Karpas-422 (cell line): ENCODE measurements at regions not wholly inside any gene's neighbourhood (a gene's known extent, or its start where the extent isn't known, plus 50 kb on each side); places are given as distances from the start of the nearest gene placed in this dataset.
A peak's percentile ranks its signal among the peaks of the same experiment; 100 is the strongest.

Experiments
- DNase-seq: peaks from one replicate; pipeline ENCODE4 v3.0.0-alpha.2; 2015
- H2AFZ ChIP-seq: fragments of 200-600 bp; sonication (generic); 2 replicates; pipeline ENCODE4 v1.6.1; 2014; ENCODE audit warnings: antibody characterized with exemption, low read length, mixed read lengths
- H3K27ac ChIP-seq: fragments of 200-600 bp; sonication (generic); 2 replicates; pipeline ENCODE4 v1.5.1; 2014; ENCODE audit warnings: mild to moderate bottlenecking, low read length, moderate library complexity
- H3K27me3 ChIP-seq: fragments of 200-600 bp; sonication (generic); 2 replicates; pipeline ENCODE4 v1.6.1; 2014; ENCODE audit warnings: low read length, mixed read lengths
- H3K36me3 ChIP-seq: fragments of 200-600 bp; sonication (generic); 2 replicates; pipeline ENCODE4 v1.6.1; 2014; ENCODE audit warnings: low read length, mixed read lengths; ENCODE audit not compliant: insufficient read depth
- H3K4me1 ChIP-seq: fragments of 200-600 bp; sonication (generic); 2 replicates; pipeline ENCODE4 v1.6.1; 2014; ENCODE audit warnings: mild to moderate bottlenecking, low read length, mixed read lengths
- H3K4me2 ChIP-seq: fragments of 200-600 bp; sonication (generic); 2 replicates; pipeline ENCODE4 v1.6.1; 2014; ENCODE audit warnings: low read length, low read depth, mild to moderate bottlenecking; ENCODE audit not compliant: poor library complexity, severe bottlenecking
- H3K4me3 ChIP-seq: fragments of 200-600 bp; sonication (generic); 2 replicates; pipeline ENCODE4 v1.5.1; 2014; ENCODE audit warnings: mild to moderate bottlenecking, antibody characterized with exemption, low read length, mixed read lengths
- H3K79me2 ChIP-seq: fragments of 200-600 bp; sonication (generic); 2 replicates; pipeline ENCODE4 v1.6.1; 2014; ENCODE audit warnings: mild to moderate bottlenecking, low read length, mixed read lengths
- H3K9ac ChIP-seq: fragments of 200-600 bp; sonication (generic); 2 replicates; pipeline ENCODE4 v1.6.0; 2014; ENCODE audit warnings: low read length
- H3K9me2 ChIP-seq: fragments of 200-600 bp; sonication (generic), shearing (Covaris generic); replicated peaks from 2 replicates; pipeline ENCODE4 v1.6.0; 2014; ENCODE audit warnings: mild to moderate bottlenecking, low read length, moderate library complexity; ENCODE audit not compliant: insufficient read depth
- H3K9me3 ChIP-seq: fragments of 300-700, 200-600 bp; sonication (generic); 2 replicates; pipeline ENCODE4 v1.6.1; 2014; ENCODE audit warnings: low read length, mixed read lengths
- H4K20me1 ChIP-seq: fragments of 200-600 bp; sonication (generic); 2 replicates; pipeline ENCODE4 v1.6.1; 2014; ENCODE audit warnings: mild to moderate bottlenecking, antibody characterized with exemption, low read length, low read depth; ENCODE audit not compliant: insufficient read depth

DNA sequence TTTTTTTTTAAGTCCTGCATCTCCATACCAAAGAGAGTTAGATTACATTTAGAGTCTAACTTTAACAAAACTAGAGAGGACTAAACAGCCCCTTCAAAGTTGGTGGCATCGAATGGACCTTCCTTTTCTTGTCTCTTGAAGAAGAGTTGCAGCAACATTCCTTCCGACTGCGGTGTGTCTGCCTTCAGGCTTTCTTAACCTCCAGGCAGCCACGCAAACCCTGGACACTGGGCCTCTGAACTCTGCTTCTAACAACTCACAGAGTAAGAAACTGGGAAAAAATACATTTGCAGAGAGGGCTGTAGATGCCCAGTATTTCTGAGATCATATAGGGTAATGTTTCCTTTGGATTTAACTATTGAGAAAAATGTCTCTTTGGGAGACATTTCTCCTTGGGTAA is 120.5 kb upstream of the MAST4 start:
- Histone ChIP-seq H3K9ac (no peak overlapping the region), H4K20me1 (no peaks in the 10 kb centered on the region), H3K9me3 (no peaks in the 10 kb centered on the region), H3K27me3 (no peaks in the 10 kb centered on the region), H3K4me2 (no peak overlapping the region), H3K4me1 (peaks cover 2% of the 10 kb centered on the region; the same call in 1 of the 2 replicates), H3K36me3 (no peaks in the 10 kb centered on the region), H3K27ac (no peak overlapping the region), H3K9me2 (no peaks in the 10 kb centered on the region), H3K79me2 (no peaks in the 10 kb centered on the region), H3K4me3 (no peak overlapping the region), H2AFZ (no peak overlapping the region)
- DNase-seq = no peak

DNA sequence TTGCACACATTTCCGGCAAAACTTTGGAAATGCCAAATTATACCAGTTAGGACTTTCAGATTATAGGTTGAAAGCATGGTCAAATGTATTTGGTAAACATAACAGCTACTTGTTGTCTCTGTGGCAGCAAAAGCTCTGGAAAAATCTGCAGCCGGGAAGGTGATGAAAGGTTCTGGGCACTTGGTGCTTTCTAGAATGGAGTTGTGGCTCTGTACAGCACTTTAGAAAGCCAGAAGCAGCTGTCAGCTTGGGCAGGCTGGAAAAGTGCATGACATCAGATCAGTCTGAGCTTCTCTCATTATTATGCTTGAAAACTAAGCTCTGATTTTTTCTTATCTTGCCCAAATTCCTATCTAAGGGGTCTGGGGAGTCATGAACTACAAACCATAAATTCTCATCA is 118.6 kb upstream of the MAST4 start:
- Histone ChIP-seq H3K79me2 (no peaks in the 10 kb centered on the region), H3K4me2 (no peak overlapping the region), H3K4me3 (no peak overlapping the region), H3K9me3 (no peaks in the 10 kb centered on the region), H3K4me1 (no peaks in the 10 kb centered on the region), H4K20me1 (no peaks in the 10 kb centered on the region), H3K9me2 (no peaks in the 10 kb centered on the region), H2AFZ (no peak overlapping the region), H3K27me3 (no peaks in the 10 kb centered on the region), H3K36me3 (no peaks in the 10 kb centered on the region), H3K27ac (no peak overlapping the region), H3K9ac (no peak overlapping the region)
- DNase-seq = no peak

DNA sequence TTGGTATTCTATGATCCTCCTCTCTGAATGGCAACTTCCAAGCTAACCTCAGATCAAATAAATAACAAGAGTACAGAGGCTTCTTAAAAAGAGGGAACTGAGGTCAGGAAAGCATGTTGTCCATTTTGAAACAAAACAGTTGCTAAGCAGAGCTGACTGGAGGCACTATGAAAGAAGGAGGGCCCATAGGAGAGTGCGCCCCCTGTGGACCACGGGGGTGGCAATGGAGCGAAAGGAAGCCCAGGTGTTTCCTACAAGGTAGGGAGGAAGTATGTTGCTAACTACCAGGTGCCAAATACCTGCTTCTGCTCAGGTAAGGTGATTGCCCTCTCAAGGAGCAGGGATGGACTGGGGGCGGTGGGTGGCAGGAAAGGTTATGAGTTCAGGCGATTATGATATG is 101.8 kb upstream of the MAST4 start:
- Histone ChIP-seq H3K4me2 (no peak overlapping the region), H3K27ac (no peak overlapping the region), H3K27me3 (no peaks in the 10 kb centered on the region; the same call in 1 of the 2 replicates), H2AFZ (no peak overlapping the region), H3K9ac (no peak overlapping the region), H3K4me1 (no peaks in the 10 kb centered on the region), H3K9me3 (no peaks in the 10 kb centered on the region), H3K36me3 (no peaks in the 10 kb centered on the region), H3K79me2 (no peaks in the 10 kb centered on the region), H4K20me1 (no peaks in the 10 kb centered on the region), H3K4me3 (no peak overlapping the region), H3K9me2 (no peaks in the 10 kb centered on the region)
- DNase-seq = peak; percentile 74

DNA sequence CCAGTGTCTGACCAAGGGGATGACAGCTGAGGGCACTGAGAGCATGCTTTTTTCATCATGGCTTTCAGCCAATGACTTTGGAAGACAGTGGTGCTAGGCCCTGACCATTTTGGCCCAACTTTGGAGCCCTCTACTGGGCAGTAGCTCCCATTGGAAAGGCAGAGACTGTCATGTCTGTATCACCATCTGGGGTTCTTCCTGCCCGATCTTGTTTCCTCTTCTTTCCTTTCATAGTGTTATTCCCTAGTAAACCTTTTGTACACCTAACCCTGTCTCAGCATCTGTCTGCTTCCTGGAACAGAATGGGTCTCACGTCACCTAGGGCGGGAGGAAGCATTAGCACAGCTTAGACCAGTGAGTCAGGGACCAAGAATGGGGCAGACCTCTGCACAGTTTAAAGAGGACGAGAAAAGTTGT is 97.4 kb upstream of the MAST4 start:
- H3K4me2 ChIP-seq = no peak overlapping the region
- H3K9me3 ChIP-seq = no peaks in the 10 kb centered on the region
- no peaks in the 10 kb centered on the region for H3K36me3 ChIP-seq
- H4K20me1 ChIP-seq = no peaks in the 10 kb centered on the region
- no peak overlapping the region for H3K9ac ChIP-seq
- DNase-seq = peak; percentile 53
- no peak overlapping the region for H2AFZ ChIP-seq
- H3K4me1 ChIP-seq = no peaks in the 10 kb centered on the region
- H3K27me3 ChIP-seq = no peaks in the 10 kb centered on the region
- no peak overlapping the region for H3K27ac ChIP-seq
- no peaks in the 10 kb centered on the region for H3K9me2 ChIP-seq
- no peaks in the 10 kb centered on the region for H3K79me2 ChIP-seq
- H3K4me3 ChIP-seq = no peak overlapping the region

DNA sequence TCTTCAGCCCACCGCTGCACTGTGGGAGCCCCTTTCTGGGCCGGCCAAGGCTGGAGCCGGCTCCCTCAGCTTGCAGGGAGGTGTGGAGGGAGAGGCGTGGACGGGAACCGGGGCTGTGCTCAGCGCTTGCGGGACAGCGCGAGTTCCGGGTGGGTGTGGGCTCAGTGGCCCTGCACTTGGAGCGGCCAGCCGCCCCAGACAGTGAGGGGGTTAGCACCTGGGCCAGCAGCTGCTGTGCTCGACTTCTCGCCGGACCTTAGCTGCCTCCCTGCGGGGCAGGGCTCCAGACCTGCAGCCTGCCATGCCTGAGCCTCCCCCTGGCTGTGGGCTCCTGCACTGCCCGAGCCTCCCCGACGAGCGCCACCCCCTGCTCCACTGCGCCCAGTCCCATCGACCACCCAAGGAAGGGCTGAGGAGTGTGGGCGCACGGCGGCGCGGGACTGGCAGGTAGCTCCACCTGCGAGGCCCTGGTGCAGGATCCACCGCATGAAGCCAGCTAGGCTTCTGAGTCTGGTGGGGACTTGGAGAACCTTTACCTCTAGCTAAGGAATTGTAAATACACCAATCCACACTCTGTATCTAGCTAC is 92.9 kb upstream of the MAST4 start:
- no peak for DNase-seq
- peaks cover 3% of the 10 kb centered on the region; the same call in 1 of the 2 replicates for H3K9me2 ChIP-seq
- H3K79me2 ChIP-seq = no peaks in the 10 kb centered on the region
- no peaks in the 10 kb centered on the region for H4K20me1 ChIP-seq
- no peaks in the 10 kb centered on the region for H3K4me1 ChIP-seq
- no peak overlapping the region for H3K27ac ChIP-seq
- no peak overlapping the region for H3K9ac ChIP-seq
- no peaks in the 10 kb centered on the region for H3K9me3 ChIP-seq
- H3K4me3 ChIP-seq = no peak overlapping the region
- H3K4me2 ChIP-seq = no peak overlapping the region
- H3K36me3 ChIP-seq = no peaks in the 10 kb centered on the region
- H2AFZ ChIP-seq = no peak overlapping the region
- H3K27me3 ChIP-seq = no peaks in the 10 kb centered on the region

DNA sequence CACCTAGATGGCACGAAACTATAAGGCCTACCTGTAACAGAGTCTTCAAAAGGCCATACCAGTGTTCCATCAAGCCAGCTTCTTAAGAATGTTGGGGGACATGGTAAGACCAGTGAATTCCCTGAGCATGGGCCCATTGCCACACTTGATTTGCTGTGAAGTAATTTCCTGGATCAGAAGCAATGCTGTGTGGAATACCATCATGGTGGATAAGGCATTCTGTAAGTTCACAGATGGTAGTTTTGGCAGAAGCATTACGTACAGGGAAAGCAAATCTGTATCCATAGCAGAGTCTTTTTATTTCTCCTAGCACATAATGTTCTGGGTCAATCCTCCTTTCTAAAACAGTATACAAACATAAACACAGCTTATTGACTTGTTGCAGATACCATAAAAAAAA is 89.1 kb upstream of the MAST4 start:
- Histone ChIP-seq H3K9me3 (no peaks in the 10 kb centered on the region), H4K20me1 (no peaks in the 10 kb centered on the region), H3K4me1 (no peaks in the 10 kb centered on the region), H3K36me3 (no peaks in the 10 kb centered on the region), H3K79me2 (no peaks in the 10 kb centered on the region), H3K27me3 (no peaks in the 10 kb centered on the region), H3K4me3 (no peak overlapping the region), H3K9ac (no peak overlapping the region), H2AFZ (no peak overlapping the region), H3K27ac (no peak overlapping the region), H3K9me2 (peaks cover 3% of the 10 kb centered on the region; the same call in 1 of the 2 replicates), H3K4me2 (no peak overlapping the region)
- no peak for DNase-seq

DNA sequence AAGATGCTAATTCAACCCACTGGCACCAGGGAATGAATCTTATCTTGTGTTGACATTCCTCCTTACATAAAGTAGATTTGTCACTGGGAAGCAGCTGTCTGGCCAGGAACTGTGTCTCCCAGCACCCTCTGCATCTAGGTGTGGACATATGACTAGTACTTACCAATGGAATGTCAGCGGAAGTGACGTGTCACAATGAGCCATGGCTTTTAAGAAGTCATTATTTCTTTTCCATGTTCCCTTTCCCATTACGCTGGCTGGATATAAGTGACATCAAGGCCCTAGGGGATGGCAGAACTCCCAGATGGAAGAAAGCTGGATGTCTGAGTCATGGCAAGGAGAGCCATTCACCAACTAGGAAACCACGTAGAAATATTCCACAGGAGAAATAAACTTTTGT is 84.7 kb upstream of the MAST4 start:
- Histone ChIP-seq H3K36me3 (no peaks in the 10 kb centered on the region), H3K4me1 (peaks cover 43% of the 10 kb centered on the region), H2AFZ (no peak overlapping the region), H4K20me1 (no peaks in the 10 kb centered on the region), H3K9ac (no peak overlapping the region), H3K4me3 (no peak overlapping the region), H3K27me3 (no peaks in the 10 kb centered on the region), H3K9me3 (no peaks in the 10 kb centered on the region), H3K79me2 (no peaks in the 10 kb centered on the region), H3K9me2 (peaks cover 3% of the 10 kb centered on the region; the same call in 1 of the 2 replicates), H3K4me2 (no peak overlapping the region), H3K27ac (no peak overlapping the region)
- no peak for DNase-seq

DNA sequence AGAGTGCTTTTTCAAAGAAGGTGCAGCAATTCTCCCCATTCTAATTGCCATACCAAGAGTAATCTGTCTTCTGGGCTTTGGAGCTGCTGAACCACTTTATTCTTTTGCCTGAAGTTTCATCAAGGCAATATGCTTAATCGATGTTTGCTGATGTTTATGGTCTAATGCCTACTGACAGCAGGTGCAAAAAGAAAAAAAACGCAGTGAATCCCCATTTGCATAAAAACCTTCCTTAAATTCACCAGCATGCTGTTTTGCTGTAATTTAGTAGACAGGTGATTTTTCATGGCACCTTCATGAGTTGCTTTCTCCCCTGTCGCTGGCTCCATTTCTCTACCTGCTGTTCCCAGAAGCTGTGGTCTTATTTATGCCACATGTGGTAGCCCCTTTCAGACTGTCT is 83.1 kb upstream of the MAST4 start:
- Histone ChIP-seq H3K4me3 (no peak overlapping the region), H3K9me3 (no peaks in the 10 kb centered on the region), H3K9ac (no peak overlapping the region), H3K27ac (no peak overlapping the region), H3K9me2 (no peaks in the 10 kb centered on the region), H2AFZ (0 out of 2 replicates have a peak overlapping the region, but pooled peaks have one; percentile 41), H3K79me2 (no peaks in the 10 kb centered on the region), H3K4me1 (peaks cover 52% of the 10 kb centered on the region), H4K20me1 (no peaks in the 10 kb centered on the region), H3K36me3 (no peaks in the 10 kb centered on the region), H3K4me2 (peak overlapping the region; percentile 54), H3K27me3 (no peaks in the 10 kb centered on the region)
- no peak for DNase-seq
